GM18508 (cell line): ENCODE measurements at regions not wholly inside any gene's neighbourhood (a gene's known extent, or its start where the extent isn't known, plus 50 kb on each side); places are given as distances from the start of the nearest gene placed in this dataset.
"Not testable (repeated sequence)": the region's sequence is repeated elsewhere in the genome, so short reads cannot be mapped to it uniquely, and the experiment has no call there.

Source experiments
- ATAC-seq: cut with Tn5 transposase; IDR thresholded peaks from one replicate; pipeline ENCODE4 v1.9.1; 2021; ENCODE audit warnings: moderate number of reproducible peaks; ENCODE audit not compliant: insufficient read depth, unreplicated experiment

DNA sequence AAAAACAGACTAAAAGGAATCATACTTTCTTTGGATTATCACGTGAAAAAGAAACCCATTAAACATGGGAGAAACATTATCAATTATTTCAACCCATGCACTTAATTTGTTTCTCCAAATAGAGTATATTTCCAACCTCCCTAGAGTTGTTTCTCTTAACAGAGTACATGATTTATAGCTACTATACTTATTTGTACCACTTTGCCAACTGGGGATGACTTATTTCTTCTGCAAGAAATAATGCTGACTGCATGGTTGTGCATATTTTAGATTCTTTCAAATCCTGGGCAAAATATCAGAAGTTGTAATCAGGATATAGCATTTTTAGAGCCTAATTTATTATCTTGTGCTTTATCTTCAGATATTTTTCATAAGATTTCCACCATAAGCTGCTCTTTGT lies 629.1 kb upstream of the EYS start:
- no peak for ATAC-seq

- ATAC-seq: no peak
These were observed 621.2 kb upstream of the EYS start for GRCh38 chr6:66328200-66328599.

DNA sequence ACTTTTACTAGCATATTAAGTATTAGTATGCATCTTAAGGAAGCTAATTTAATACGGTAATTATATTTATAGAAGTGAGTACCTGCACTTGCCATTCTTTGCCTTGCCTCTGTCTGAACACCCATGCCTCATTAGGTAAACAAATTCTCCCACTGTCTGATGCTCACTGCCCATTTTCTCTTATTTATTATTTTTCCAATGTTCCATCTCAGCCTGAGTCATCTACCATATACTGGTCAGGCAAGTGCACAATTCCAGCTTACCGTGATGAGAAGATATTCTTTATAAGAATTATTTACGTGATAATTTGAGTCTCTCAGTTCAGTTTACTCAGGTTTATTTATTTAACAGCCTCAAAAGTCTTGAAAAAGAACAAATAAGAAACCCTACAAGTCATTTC lies 619.2 kb upstream of the EYS start:
- ATAC-seq: no peak

GRCh38 chr6:66321017-66321416 lies 614.0 kb upstream of the EYS start:
- ATAC-seq: no peak

DNA sequence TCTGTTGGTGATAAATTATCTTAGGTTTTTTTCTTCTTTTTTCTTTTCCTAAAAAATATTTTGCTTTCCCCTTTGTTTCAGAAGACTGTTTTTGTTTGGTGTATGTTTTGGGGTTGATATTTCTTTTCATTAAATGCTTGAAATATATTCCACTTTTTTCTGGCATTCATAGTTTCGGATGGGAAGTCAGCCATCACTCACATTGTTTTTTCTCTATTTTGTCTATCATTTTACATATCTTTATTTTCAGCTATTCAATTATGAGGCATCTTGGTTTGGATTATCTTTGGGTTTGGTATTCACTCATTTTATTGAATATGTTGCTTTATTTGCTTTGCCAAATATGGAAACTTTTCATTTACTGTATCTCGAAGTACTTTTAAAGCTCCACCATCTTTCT lies 600.5 kb upstream of the EYS start:
- no peak for ATAC-seq

- ATAC-seq: no peak
These were observed 584.9 kb upstream of the EYS start for GRCh38 chr6:66291905-66292304.

DNA sequence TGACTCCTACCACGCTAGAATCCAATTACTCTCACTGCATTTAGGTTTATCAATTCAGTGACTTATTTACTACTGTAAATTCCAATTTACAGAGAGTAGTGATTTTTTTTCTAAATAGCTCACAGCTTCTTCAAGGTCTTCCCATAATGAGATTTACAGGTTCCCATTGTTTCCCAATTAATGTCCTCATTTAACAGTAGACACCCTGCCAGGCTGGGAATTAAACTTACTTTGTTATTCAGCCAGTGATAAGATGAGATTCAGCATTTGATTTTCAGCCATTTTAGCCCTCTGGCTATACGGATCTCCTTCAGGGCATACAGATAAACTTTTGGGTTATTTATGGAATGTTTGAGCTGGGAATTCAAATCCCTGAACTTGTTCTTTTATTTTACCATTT lies 582.9 kb upstream of the EYS start:
- no peak for ATAC-seq

DNA sequence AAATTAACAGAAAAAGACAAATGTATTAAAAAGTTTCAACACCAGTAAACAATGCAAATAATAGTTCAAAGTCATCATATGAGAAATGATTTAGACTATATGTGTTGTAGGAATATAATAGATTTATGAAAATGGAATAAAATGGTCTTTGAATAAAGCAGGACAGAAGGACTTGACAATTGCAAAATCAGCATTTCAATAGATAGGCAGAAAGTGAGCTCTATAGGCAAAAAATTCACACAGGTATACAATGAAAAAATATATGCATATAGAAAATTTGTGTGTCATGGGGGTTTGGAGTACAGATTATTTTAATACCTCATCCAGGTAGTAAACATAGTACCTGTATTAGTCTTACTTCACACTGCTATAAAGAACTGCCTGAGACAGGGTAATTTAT lies 571.1 kb upstream of the EYS start:
- no peak for ATAC-seq

GRCh38 chr6:66277400-66277799 lies 570.4 kb upstream of the EYS start:
- no peak for ATAC-seq

DNA sequence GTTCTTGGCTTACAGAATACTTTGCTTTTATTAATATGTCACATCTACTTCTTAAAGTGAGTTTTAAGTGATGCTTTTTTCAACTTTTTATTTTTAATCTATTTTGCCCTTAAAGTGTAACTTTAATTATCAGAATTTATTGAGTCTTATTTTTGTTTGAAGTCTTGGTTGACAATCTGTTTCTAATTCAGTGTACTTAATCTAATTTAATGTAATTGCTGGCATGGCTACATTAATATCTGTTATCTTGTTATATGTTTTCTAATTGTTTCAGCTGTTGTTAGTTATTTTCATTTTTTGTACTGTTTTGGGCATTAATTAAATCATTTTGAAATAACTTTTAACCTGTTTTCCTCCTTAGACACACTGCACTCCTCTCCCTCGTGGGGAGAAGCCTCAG lies 558.7 kb upstream of the EYS start:
- no peak for ATAC-seq

DNA sequence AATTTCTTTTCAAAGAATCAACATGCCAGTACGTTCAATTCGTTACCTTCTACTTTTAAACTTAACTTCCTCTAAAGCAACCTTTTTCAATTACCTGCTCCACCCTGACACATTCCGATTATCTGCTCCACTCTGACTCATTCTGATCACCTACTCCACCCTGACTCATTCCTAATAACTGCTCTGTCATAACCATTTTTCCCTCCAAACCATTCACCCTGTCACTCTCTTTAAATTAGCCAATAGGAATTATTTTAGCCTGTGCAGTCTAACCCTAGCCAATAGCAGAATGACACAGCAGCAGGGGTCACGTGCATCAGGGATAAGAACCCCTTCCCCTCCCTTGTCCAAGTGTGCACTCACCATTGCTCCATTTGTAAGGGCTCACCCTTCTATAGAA lies 557.4 kb upstream of the EYS start:
- no peak for ATAC-seq

- not testable (repeated sequence) for ATAC-seq
These were observed 551.9 kb upstream of the EYS start for GRCh38 chr6:66258731-66259487.

DNA sequence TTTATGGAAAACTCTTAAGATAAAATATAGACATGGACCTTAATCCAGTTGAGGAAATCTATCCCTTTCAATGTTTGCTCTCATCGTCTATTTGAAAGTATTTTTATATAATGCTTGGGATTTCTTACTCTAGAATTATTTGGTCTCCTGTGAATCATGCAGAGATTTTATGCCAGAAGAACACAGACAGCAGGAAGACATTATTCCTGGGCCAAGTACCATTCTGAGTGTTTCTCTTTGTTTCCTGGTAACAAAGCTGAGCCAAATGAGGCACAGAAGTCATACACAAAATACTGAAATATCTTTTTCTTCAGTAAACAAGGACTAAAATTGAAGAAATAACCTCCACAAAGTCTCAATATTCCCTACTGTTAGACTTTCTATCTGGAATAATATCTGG lies 538.2 kb upstream of the EYS start:
- ATAC-seq: no peak

DNA sequence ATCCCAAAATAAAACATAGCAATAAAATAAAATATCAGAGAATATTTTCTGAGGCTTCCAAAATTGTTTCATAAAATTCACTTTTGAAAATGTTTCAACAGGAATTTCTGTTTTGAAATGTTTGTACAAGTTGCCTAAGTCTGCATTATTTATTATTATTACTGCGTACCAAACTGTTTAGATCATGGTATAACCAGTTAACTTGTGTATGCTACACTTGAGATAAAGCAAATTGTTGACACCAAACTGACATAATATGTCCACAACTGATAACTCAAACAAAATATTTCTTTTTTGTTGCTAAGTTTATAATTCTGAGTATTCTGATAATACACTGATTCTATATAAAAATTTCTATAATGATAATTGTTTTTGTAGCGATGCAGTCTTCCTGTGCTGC lies 531.8 kb upstream of the EYS start:
- ATAC-seq: no peak

DNA sequence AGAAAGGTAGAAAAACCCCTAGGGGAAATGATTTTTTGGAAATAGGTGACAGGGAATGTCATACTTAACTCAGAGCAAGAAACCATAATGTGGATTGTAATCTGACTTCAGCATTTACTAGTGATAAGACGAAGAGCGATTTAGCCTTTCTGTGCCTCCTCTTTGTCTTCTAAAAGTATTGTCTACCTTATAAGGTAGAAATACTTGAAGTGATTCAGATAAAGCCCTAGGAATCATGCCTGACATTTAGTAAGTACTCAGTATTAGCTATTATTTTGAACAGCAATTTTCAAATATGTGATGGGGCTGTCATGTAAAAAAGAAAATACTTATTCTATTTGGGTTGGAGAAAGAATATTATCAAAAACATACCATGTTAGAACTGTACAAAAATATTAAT lies 525.9 kb upstream of the EYS start:
- ATAC-seq: no peak

DNA sequence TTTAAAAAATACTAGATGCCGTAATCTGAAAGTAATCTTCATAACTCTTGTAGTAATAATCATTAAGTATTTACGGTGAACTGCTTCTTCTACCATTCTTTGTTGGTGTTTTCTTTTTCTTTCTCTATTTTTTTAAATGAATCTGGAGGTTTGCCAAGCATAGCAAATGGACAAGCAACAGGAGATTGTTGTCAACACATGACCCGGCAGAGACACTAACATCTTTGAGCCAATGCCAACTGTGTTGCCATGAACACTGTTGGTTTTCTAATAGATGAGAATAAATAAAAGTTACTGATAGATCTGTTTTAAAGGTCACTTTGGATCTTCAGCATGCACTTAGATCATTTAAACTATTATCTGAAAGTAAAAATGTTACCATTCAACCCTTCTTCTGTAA lies 523.6 kb upstream of the EYS start:
- ATAC-seq: no peak

DNA sequence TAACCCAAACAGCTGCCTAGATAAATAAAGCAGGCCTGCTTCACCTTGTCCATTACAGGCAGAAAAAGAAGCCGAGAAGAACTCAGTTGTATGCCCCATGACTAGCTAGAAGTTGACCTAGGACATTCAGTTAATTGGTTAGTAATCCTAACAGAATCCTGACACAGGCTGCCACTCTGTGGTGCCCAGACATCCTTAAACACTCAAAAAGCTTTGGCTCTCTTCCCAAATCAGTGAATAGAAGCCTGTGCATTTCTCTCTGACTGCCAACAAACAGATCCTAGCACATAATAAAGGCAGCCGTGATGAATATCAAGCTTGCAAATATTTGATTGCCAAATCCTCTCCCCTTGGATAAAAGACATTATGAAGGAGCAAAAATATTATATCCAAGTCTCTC lies 519.1 kb upstream of the EYS start:
- ATAC-seq: no peak

GRCh38 chr6:66210964-66211363 lies 503.9 kb upstream of the EYS start:
- no peak for ATAC-seq

GRCh38 chr6:66200390-66200789 lies 493.4 kb upstream of the EYS start:
- ATAC-seq: no peak

- ATAC-seq: no peak
These were observed 492.1 kb upstream of the EYS start for GRCh38 chr6:66199171-66199570.

DNA sequence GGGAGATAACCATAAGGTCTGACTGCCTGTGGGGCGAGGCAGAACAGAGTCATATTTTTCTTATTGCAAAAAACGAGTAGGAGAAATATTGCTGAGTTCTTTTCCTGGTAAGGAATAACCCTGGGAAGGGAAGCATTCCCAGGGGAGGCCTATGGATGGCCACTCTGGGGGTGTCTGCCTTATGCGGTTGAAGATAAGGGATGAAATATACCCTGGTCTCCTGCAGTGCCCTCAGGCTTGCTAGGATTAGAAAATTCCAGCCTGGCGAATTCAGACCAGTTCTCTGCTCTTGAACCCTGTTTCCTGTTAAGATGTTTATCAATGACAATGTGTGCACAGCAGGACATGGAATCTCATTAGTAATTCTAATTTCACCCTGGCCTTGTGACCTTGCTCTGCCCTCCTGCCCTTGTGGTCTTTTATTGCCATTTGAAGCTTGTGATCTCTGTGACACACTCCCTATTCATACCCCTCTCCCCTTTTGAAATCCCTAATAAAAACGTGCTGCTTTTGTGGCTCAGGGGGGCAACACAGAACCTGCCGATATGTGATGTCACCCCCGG lies 491.1 kb upstream of the EYS start:
- ATAC-seq: no peak

DNA sequence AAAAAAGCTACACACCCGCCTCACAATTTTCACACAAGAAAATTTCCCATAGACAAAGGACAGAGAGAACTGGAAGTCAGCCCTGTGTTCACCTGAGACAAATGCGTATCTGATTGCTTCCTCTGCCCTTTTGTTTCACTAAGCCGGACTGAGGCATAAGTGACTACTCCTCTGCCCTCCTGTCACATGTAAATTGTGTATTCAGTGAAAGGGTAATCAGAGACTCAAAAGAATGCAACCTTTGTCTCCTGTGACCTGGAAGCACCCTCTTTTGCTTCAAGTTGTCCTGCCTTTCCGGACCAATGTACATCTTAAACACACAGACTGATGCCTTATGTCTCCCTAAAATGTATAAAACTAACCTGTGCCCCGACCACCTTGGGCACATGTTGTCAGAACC lies 483.8 kb upstream of the EYS start:
- ATAC-seq: no peak
